GM21447 (cell line): ENCODE measurements at regions not wholly inside any gene's neighbourhood (a gene's known extent, or its start where the extent isn't known, plus 50 kb on each side); places are given as distances from the start of the nearest gene placed in this dataset.

Experiments
- ATAC-seq: cut with Tn5 transposase; IDR thresholded peaks from one replicate; pipeline ENCODE4 v1.9.1; 2021; ENCODE audit not compliant: unreplicated experiment

GRCh38 chr9:21561502-21561901, 79.4 kb upstream of the IFNE start:
- no peak for ATAC-seq

GRCh38 chr9:21564175-21564574, 82.1 kb upstream of the IFNE start:
- no peak for ATAC-seq

- no peak for ATAC-seq
Measured at GRCh38 chr9:21565155-21565554, 83.0 kb upstream of the IFNE start.

GRCh38 chr9:21567926-21568325, 85.8 kb upstream of the IFNE start:
- no peak for ATAC-seq

- ATAC-seq = no peak
Measured at GRCh38 chr9:21568484-21568883, 86.4 kb upstream of the IFNE start.

GRCh38 chr9:21569721-21570120, 87.6 kb upstream of the IFNE start:
- no peak for ATAC-seq

- no peak for ATAC-seq
Measured at GRCh38 chr9:21570643-21571275, 88.6 kb upstream of the IFNE start.

- ATAC-seq = no peak
Measured at GRCh38 chr9:21574261-21574660, 92.1 kb upstream of the IFNE start.

GRCh38 chr9:21576331-21577189, 94.4 kb upstream of the IFNE start:
- peak; percentile 74 for ATAC-seq

GRCh38 chr9:21579247-21579671, 97.1 kb upstream of the IFNE start:
- no peak for ATAC-seq

- ATAC-seq = no peak
Measured at GRCh38 chr9:21579743-21580142, 97.6 kb upstream of the IFNE start.

- no peak for ATAC-seq
Measured at GRCh38 chr9:21580636-21581378, 98.7 kb upstream of the IFNE start.

- ATAC-seq = no peak
Measured at GRCh38 chr9:21583628-21584377, 101.7 kb upstream of the IFNE start.

- no peak for ATAC-seq
Measured at GRCh38 chr9:21584890-21585289, 102.8 kb upstream of the IFNE start.

GRCh38 chr9:21585756-21586752, 103.9 kb upstream of the IFNE start:
- ATAC-seq = no peak

GRCh38 chr9:21589344-21590056, 107.4 kb upstream of the IFNE start:
- no peak for ATAC-seq

GRCh38 chr9:21590058-21590996, 108.2 kb upstream of the IFNE start:
- no peak for ATAC-seq
